Endodermal cell (in vitro differentiated cells): ENCODE measurements at regions not wholly inside any gene's neighbourhood (a gene's known extent, or its start where the extent isn't known, plus 50 kb on each side); places are given as distances from the start of the nearest gene placed in this dataset.

Experiments
- DNase-seq: peaks from one replicate; pipeline ENCODE4 v3.0.0-alpha.2; 2017
- H3K27ac ChIP-seq: 2 replicates; pipeline ENCODE4 v1.5.1; 2013; ENCODE audit warnings: mild to moderate bottlenecking, low read depth, low read length, moderate library complexity
- H3K27me3 ChIP-seq: 2 replicates; pipeline ENCODE4 v1.6.1; 2013; ENCODE audit warnings: mild to moderate bottlenecking, low read length, moderate library complexity; ENCODE audit not compliant: insufficient read depth, control insufficient read depth, poor library complexity, severe bottlenecking
- H3K36me3 ChIP-seq: 2 replicates; pipeline ENCODE4 v1.7.0; 2013; ENCODE audit warnings: mild to moderate bottlenecking, low read length, moderate library complexity; ENCODE audit not compliant: control insufficient read depth, insufficient read depth
- H3K4me1 ChIP-seq: one replicate; pipeline ENCODE4 v1.7.0; 2013; ENCODE audit warnings: low read length; ENCODE audit not compliant: control insufficient read depth, insufficient read depth
- H3K4me3 ChIP-seq: 2 replicates; pipeline ENCODE4 v1.5.1; 2013; ENCODE audit warnings: mild to moderate bottlenecking, low read length, moderate library complexity
- H3K9ac ChIP-seq: 2 replicates; pipeline ENCODE4 v1.6.1; 2013; ENCODE audit warnings: mild to moderate bottlenecking, low read length, moderate library complexity; ENCODE audit not compliant: poor library complexity, severe bottlenecking; ENCODE audit errors: extremely low read depth
- H3K9me3 ChIP-seq: 2 replicates; pipeline ENCODE4 v1.6.1; 2013; ENCODE audit warnings: mild to moderate bottlenecking, low read length, moderate library complexity; ENCODE audit not compliant: control insufficient read depth
- H3K27ac Mint-ChIP-seq: 2 replicates; pipeline ENCODE4 v1.8.0; 2020; ENCODE audit warnings: mixed read lengths
- H3K27me3 Mint-ChIP-seq: 2 replicates; pipeline ENCODE4 v1.8.0; 2021; ENCODE audit warnings: mild to moderate bottlenecking, mixed read lengths; ENCODE audit not compliant: insufficient read depth
- H3K36me3 Mint-ChIP-seq: 2 replicates; pipeline ENCODE4 v1.8.0; 2020; ENCODE audit warnings: low read depth, mixed read lengths
- H3K4me1 Mint-ChIP-seq: 2 replicates; pipeline ENCODE4 v1.8.0; 2020; ENCODE audit warnings: mixed read lengths
- H3K4me3 Mint-ChIP-seq: 2 replicates; pipeline ENCODE4 v1.8.0; 2020; ENCODE audit warnings: mild to moderate bottlenecking, moderate library complexity, mixed read lengths
- H3K9me3 Mint-ChIP-seq: 2 replicates; pipeline ENCODE4 v1.8.0; 2020; ENCODE audit warnings: mild to moderate bottlenecking, mixed read lengths
- WGBS, 2 experiments: methylation state at CpG; one replicate each; pipeline versions ENCODE4 v1.1.5 to v1.1.7; 2013; ENCODE audit warnings: missing lambda C conversion rate in 2 of 2, mixed read lengths in 1 of 2; ENCODE audit not compliant: insufficient coverage in 1 of 2, insufficient read length in 1 of 2; 5-methylcytosine and 5-hydroxymethylcytosine counted together
- TF ChIP-seq, protein P1 (sequence below): fragments of 200-600 bp; sonication (generic); conservative IDR thresholded peaks from 2 replicates; pipeline ENCODE4 v1.5.0; 2021; ENCODE audit warnings: antibody characterized with exemption, mild to moderate bottlenecking

DNA sequence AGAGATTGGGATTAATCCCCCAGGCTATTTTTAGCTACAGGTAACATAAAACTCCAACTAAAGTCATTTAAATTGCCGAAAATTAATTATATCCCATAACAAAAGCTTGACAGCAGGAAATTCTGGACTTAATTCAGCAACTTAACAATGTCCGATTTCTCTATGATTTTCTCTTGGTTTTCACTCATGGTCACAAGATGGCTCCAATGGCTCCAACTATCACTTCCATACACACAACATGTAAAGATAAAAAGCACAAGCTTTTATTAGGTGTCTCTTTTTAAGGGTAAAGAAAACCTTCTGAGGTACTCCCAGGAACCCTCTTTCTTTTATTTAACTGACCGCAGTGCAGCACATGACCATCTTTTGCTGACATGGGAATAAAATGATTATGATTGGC, 363.5 kb upstream of the PTBP2 start:
- Histone ChIP-seq H3K27me3 (no peaks in the 10 kb centered on the region), H3K27ac (no peak overlapping the region), H3K4me3 (no peak overlapping the region), H3K9me3 (no peaks in the 10 kb centered on the region), H3K9ac (no peak overlapping the region), H3K4me1 (no peaks in the 10 kb centered on the region), H3K36me3 (no peaks in the 10 kb centered on the region)
- no peak for DNase-seq
- H3K27me3 Mint-ChIP-seq: no peaks in the 10 kb centered on the region
- WGBS, 2 experiments: 77 to 100% methylated on average over 1 to 3 of the region's 3 CpGs
- no peaks in the 10 kb centered on the region for H3K9me3 Mint-ChIP-seq
- peaks cover 3% of the 10 kb centered on the region for H3K4me1 Mint-ChIP-seq
- TF ChIP-seq, protein P1, sequence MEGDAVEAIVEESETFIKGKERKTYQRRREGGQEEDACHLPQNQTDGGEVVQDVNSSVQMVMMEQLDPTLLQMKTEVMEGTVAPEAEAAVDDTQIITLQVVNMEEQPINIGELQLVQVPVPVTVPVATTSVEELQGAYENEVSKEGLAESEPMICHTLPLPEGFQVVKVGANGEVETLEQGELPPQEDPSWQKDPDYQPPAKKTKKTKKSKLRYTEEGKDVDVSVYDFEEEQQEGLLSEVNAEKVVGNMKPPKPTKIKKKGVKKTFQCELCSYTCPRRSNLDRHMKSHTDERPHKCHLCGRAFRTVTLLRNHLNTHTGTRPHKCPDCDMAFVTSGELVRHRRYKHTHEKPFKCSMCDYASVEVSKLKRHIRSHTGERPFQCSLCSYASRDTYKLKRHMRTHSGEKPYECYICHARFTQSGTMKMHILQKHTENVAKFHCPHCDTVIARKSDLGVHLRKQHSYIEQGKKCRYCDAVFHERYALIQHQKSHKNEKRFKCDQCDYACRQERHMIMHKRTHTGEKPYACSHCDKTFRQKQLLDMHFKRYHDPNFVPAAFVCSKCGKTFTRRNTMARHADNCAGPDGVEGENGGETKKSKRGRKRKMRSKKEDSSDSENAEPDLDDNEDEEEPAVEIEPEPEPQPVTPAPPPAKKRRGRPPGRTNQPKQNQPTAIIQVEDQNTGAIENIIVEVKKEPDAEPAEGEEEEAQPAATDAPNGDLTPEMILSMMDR: no peak
- H3K36me3 Mint-ChIP-seq: no peaks in the 10 kb centered on the region
- H3K4me3 Mint-ChIP-seq: no peak overlapping the region
- no peak overlapping the region for H3K27ac Mint-ChIP-seq

DNA sequence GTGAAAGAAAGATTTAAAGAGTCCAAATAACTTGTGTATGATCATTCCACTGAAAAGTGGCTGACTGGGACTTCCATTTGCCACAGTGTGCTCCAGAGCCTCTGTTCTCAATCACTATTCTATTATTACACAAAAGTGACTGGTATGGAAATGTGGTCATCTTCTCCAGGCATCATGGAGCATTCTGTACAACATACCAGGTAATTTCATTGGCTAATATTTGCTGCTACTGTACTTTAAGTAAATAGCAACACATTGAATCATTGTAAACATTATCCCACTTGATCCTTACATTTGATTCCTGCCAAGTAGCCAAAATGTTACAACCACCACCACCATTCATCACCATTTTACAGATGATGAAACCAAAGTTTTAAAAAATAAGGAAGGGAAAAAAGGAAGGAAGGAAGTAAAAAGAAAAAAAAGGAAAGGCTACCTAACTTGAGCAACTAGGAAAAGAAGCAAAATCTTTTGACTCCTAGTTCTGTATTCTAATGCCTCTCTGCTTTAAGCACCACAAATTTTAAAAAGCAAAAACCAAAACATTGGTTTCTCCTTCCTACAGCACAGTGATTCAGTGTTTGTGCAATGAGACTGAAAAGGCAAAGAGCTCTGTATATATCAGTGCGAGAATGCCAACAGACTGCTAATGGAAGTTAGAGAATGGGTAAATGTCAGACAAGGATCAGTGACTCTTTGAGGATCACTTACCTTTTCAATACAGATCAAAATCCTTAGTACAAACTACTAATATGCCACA, 361.4 kb upstream of the PTBP2 start:
- no peak overlapping the region for H3K9ac ChIP-seq
- DNase-seq: no peak
- H3K4me3 Mint-ChIP-seq: no peak overlapping the region
- H3K27me3 ChIP-seq: no peaks in the 10 kb centered on the region
- H3K4me1 ChIP-seq: no peaks in the 10 kb centered on the region
- H3K4me3 ChIP-seq: no peak overlapping the region
- no peaks in the 10 kb centered on the region for H3K36me3 ChIP-seq
- H3K27ac ChIP-seq: no peak overlapping the region
- H3K36me3 Mint-ChIP-seq: no peaks in the 10 kb centered on the region
- peaks cover 3% of the 10 kb centered on the region for H3K4me1 Mint-ChIP-seq
- WGBS, 2 experiments: 100% methylated on average over 1 of the region's 1 CpG; no CpG with 5 or more reads in 1 of the 2 experiments
- no peak overlapping the region for H3K27ac Mint-ChIP-seq
- H3K27me3 Mint-ChIP-seq: no peaks in the 10 kb centered on the region
- H3K9me3 ChIP-seq: no peaks in the 10 kb centered on the region
- TF ChIP-seq, protein P1: no peak
- H3K9me3 Mint-ChIP-seq: no peaks in the 10 kb centered on the region

DNA sequence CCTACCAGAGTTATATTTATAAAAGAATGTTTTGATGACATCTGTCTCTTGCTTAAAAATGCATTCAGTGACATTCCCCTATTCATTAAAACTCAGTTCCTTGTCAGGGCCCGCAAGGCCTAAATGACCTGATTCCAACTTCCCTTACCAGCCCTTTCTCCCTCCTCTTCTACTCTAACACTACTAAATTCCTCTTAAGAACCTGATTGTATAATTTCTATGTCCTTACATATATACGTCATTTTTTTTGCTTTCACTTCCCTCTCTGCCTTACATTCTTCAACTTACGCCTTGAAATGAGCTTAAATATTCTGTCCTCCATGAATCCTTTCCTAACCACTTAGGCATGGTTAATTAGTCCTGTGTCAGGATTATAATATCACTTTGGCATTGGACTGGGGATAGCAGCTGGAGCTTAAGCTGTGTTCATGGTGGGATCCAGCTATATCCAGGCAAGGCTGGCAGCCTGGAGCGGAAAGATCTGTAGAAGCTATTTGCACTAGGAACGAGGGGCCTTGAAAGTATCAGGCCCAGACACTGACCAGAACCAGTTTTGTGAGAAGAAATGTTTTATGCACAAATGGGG, 360.2 kb upstream of the PTBP2 start:
- no peak overlapping the region for H3K4me3 Mint-ChIP-seq

More for the DNA sequence above, 360.2 kb upstream of the PTBP2 start:
- H3K4me3 ChIP-seq: no peak overlapping the region
- H3K27ac ChIP-seq: no peak overlapping the region
- H3K4me1 ChIP-seq: peaks cover 6% of the 10 kb centered on the region
- peaks cover 9% of the 10 kb centered on the region for H3K4me1 Mint-ChIP-seq
- H3K36me3 Mint-ChIP-seq: no peaks in the 10 kb centered on the region
- H3K9ac ChIP-seq: no peak overlapping the region
- 81 to 91% methylated on average over 3 to 5 of the region's 5 CpGs for WGBS, 2 experiments
- no peak overlapping the region for H3K27ac Mint-ChIP-seq
- TF ChIP-seq, protein P1: no peak
- no peak for DNase-seq
- H3K9me3 Mint-ChIP-seq: no peaks in the 10 kb centered on the region
- no peaks in the 10 kb centered on the region for H3K27me3 Mint-ChIP-seq
- H3K27me3 ChIP-seq: no peaks in the 10 kb centered on the region
- H3K9me3 ChIP-seq: no peaks in the 10 kb centered on the region
- no peaks in the 10 kb centered on the region for H3K36me3 ChIP-seq
